ENCODE measurements at regions not wholly inside any gene's neighbourhood (a gene's known extent, or its start where the extent isn't known, plus 50 kb on each side); places are given as distances from the start of the nearest gene placed in this dataset.

DNA sequence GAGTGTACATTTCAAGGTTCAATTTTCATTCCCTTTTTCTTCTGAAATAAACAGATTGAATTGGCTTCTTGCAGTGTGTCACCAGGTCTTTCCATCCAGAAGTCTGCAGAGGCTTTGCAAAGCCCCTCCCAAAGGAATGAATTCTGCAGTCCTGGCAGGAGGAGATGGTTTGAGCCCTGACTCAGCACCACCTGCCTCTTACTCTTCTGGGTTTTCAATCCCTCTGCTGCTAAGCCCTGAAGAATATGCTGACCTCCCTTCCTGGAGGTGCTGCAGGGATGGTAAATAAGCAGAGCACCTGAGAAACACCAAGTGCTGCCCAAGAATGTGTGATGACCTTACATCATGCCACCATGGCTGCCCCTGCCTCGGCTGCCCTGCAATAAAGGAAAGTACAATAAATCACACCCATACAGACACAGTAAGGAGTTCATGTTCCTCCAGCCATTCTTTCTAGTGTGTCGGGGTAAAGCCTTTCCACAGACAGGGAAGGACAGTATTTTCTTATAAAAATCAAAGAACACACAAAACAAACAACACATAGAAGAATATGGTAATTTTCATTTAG, 209.2 kb downstream of the ZNF326 start (continued):
- TF ChIP-seq, protein P1, sequence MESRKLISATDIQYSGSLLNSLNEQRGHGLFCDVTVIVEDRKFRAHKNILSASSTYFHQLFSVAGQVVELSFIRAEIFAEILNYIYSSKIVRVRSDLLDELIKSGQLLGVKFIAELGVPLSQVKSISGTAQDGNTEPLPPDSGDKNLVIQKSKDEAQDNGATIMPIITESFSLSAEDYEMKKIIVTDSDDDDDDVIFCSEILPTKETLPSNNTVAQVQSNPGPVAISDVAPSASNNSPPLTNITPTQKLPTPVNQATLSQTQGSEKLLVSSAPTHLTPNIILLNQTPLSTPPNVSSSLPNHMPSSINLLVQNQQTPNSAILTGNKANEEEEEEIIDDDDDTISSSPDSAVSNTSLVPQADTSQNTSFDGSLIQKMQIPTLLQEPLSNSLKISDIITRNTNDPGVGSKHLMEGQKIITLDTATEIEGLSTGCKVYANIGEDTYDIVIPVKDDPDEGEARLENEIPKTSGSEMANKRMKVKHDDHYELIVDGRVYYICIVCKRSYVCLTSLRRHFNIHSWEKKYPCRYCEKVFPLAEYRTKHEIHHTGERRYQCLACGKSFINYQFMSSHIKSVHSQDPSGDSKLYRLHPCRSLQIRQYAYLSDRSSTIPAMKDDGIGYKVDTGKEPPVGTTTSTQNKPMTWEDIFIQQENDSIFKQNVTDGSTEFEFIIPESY (CRISPR knock-in tag; IDR thresholded peaks at IDR 0.05): no peak
- TF ChIP-seq, protein P2, sequence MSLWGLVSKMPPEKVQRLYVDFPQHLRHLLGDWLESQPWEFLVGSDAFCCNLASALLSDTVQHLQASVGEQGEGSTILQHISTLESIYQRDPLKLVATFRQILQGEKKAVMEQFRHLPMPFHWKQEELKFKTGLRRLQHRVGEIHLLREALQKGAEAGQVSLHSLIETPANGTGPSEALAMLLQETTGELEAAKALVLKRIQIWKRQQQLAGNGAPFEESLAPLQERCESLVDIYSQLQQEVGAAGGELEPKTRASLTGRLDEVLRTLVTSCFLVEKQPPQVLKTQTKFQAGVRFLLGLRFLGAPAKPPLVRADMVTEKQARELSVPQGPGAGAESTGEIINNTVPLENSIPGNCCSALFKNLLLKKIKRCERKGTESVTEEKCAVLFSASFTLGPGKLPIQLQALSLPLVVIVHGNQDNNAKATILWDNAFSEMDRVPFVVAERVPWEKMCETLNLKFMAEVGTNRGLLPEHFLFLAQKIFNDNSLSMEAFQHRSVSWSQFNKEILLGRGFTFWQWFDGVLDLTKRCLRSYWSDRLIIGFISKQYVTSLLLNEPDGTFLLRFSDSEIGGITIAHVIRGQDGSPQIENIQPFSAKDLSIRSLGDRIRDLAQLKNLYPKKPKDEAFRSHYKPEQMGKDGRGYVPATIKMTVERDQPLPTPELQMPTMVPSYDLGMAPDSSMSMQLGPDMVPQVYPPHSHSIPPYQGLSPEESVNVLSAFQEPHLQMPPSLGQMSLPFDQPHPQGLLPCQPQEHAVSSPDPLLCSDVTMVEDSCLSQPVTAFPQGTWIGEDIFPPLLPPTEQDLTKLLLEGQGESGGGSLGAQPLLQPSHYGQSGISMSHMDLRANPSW (CRISPR knock-in tag; IDR thresholded peaks at IDR 0.05; ENCODE audit: borderline replicate concordance): no peak
- TF ChIP-seq, protein P3, sequence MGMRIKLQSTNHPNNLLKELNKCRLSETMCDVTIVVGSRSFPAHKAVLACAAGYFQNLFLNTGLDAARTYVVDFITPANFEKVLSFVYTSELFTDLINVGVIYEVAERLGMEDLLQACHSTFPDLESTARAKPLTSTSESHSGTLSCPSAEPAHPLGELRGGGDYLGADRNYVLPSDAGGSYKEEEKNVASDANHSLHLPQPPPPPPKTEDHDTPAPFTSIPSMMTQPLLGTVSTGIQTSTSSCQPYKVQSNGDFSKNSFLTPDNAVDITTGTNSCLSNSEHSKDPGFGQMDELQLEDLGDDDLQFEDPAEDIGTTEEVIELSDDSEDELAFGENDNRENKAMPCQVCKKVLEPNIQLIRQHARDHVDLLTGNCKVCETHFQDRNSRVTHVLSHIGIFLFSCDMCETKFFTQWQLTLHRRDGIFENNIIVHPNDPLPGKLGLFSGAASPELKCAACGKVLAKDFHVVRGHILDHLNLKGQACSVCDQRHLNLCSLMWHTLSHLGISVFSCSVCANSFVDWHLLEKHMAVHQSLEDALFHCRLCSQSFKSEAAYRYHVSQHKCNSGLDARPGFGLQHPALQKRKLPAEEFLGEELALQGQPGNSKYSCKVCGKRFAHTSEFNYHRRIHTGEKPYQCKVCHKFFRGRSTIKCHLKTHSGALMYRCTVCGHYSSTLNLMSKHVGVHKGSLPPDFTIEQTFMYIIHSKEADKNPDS (CRISPR knock-in tag; IDR thresholded peaks at IDR 0.05): no peak

All from HepG2 (cell line).